ENCODE measurements at regions not wholly inside any gene's neighbourhood (a gene's known extent, or its start where the extent isn't known, plus 50 kb on each side); places are given as distances from the start of the nearest gene placed in this dataset.

DNA sequence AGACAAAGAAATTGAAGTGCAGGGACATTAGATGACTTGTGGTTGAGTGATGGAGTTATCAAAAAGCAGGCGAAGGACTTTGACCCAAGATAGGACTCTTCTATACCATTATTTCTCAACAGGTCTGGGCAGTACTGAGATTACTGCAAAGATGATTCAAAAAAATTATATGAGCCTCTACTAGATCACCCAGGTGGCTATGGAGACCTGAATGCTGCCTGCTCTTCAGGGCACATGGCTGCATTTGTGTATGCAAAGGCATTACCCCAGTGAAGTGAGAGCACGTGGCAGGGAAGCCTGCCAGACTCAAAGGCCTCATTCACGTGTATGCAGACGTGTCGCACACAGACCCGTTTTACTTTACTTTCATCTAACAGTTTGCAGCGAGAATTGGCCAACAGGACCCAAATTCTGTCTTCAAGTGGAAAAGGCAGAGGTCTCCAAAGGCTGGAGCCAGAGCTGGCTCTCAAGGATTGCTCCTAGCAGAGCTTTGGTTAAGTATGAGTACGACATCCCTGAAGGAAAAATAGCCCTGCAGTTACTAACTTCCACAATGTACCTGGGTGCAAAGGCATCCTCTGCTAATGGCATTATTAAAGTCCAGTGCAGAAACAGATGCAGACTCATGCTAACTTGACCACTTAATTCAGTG is 113.8 kb upstream of the ARMC2 start:
- TF ChIP-seq GATA3 (IDR thresholded peaks at IDR 0.05; ENCODE audit: low read depth, low read length) = no peak
- no peak for TF ChIP-seq GATA2 (IDR thresholded peaks at IDR 0.05; ENCODE audit: low read depth, low read length)

DNA sequence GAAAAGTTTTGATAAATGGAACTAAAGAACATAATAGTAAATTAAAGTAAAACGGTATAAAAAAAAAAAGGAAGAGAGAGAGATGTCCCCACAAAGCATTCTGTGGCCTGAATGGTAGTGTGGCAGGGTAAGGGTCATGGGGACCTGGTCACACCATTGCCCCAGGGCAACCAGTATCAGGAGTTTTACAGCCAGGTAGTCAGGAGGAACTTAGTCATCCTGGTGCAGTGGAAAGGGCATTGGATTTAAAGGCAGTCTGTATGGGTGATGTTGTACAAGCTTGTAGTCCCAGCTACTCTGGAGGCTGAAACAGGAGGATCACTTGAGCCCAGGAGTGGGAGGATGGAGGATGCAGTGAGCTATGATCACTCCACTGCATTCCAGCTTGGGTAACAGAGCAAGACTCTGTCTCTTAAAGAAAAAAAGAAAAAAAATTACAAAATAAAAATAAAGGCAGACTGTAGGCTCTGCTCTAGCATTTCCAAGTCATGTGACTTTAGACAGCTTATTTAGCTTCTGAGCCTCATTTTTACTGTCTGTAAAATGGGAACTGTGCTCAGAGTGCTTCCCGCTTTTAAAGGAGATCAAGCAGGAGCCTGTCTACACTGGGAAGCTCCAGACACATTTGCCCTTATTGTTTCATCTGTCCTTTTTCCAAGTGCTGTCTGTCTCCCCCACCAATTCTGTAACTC is 112.8 kb upstream of the ARMC2 start:
- TF ChIP-seq GATA3 (IDR thresholded peaks at IDR 0.05; ENCODE audit: low read depth, low read length) (no peak), GATA2 (IDR thresholded peaks at IDR 0.05; ENCODE audit: low read depth, low read length) (no peak)

DNA sequence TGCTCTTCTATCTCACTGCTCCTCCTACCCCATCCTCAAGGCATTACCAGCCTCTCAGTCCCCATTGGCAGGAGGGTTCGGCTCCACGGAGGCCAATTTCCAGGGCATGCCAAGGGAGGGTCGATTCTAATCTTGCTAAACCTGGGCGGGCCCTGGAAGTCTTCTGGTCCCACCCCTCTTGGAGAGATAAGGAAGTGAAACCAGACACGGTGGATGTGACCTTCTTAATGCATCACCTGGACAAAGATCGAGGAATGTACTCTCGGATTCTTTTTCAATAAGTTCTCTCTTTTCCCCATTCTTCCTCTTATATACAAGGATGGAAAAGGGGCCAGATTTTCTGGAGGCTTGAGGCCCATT is 112.2 kb upstream of the ARMC2 start:
- TF ChIP-seq GATA3 (IDR thresholded peaks at IDR 0.05; ENCODE audit: low read depth, low read length) = no peak
- no peak for TF ChIP-seq GATA2 (IDR thresholded peaks at IDR 0.05; ENCODE audit: low read depth, low read length)

DNA sequence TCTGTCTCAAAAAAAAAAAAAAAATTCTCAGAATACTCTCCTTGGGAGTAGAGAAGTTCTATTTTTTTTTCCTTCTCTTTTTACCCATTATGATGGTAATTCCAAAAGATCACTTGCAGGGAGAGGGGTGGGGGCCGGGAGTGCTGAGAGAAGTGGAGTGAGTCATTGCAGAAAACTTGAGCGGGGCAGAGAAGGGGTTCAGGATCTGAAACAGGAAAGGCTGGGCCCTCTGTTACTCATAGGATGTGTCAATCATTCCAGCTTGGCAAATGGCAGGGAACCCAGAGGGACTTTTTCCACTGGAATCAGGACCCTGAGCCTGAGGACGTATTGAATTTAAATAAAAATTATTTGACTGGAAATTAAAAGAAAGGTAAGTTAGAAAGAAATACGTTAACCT is 111.4 kb upstream of the ARMC2 start:
- TF ChIP-seq GATA2 (IDR thresholded peaks at IDR 0.05; ENCODE audit: low read depth, low read length) (no peak), GATA3 (IDR thresholded peaks at IDR 0.05; ENCODE audit: low read depth, low read length) (no peak)

DNA sequence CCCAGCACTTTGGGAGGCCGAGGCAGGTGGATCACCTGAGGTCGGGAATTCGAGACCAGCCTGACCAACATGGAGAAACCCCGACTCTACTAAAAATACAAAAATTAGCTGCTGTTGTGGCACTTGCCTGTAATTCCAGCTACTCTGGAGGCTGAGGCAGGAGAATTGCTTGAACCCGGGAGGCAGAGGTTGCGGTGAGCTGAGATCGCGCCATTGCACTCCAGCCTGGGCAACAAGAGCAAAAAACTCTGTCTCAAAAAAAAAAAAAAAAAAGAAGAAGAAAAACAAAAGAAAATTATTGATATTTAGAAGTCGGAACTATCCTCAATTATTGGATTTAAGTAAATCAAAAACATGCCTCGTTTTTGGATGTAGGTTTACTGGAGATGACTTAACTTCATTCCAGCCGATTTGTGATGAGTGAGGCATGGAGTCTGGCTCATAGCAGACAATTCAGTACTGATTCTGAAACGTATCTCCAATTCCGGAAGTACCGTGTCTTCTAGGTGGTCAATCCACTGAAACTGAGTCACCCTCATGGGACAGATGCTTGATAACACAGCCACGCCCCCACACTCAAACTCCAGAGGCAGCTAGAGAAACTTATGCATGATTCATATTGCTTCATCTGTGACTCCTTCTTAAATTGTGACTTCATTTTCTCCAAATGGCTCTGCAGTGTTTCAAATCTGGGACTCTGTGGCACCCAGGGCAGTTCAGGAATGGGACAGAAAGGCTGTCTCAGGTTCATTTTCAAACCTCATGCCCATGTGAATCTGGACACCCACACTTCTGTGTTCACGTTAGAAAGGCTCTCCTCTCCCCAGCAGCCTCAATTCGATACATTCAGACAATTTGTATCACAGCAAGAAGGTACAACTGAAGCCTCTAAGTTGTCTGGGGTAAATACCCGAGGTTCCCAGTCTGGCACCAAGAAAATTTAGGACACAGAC is 110.4 kb upstream of the ARMC2 start:
- TF ChIP-seq GATA3 (IDR thresholded peaks at IDR 0.05; ENCODE audit: low read depth, low read length) = no peak
- TF ChIP-seq GATA2 (IDR thresholded peaks at IDR 0.05; ENCODE audit: low read depth, low read length) = no peak

DNA sequence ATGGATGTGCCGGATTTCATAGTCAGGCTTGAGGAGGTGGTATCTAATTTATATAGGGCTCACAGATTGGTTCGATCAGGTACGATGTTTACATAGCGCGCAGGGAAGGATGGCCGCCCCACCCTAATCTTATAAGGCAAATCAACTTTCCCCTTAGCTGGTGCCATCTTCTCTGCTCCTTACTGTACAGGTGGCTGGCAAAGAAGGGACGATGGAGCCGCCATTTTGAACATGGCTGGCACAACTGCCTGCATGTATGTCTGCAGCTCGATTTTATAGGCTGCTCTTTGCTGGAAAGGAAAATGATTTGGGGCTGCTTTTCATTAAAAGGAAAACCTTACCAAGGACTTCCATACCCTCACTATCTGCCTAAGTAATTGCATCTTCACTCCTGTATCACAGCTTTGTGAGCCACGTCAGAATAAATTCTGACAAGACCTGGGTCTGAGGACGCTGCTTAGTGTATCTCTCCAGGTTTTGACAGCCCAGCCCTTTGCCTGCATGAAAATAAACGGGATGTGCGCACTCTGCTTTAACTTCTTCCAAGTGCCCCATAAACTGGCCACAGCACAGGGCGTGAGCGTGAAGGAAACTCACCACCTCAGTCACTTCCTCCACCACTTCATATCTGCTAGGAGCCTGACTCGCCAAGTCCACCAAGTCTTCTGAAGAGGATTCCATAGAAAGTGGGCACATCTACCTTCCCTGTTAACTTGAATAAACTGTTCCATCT is 109.4 kb upstream of the ARMC2 start:
- TF ChIP-seq GATA3 (IDR thresholded peaks at IDR 0.05; ENCODE audit: low read depth, low read length) = no peak
- no peak for TF ChIP-seq GATA2 (IDR thresholded peaks at IDR 0.05; ENCODE audit: low read depth, low read length)

DNA sequence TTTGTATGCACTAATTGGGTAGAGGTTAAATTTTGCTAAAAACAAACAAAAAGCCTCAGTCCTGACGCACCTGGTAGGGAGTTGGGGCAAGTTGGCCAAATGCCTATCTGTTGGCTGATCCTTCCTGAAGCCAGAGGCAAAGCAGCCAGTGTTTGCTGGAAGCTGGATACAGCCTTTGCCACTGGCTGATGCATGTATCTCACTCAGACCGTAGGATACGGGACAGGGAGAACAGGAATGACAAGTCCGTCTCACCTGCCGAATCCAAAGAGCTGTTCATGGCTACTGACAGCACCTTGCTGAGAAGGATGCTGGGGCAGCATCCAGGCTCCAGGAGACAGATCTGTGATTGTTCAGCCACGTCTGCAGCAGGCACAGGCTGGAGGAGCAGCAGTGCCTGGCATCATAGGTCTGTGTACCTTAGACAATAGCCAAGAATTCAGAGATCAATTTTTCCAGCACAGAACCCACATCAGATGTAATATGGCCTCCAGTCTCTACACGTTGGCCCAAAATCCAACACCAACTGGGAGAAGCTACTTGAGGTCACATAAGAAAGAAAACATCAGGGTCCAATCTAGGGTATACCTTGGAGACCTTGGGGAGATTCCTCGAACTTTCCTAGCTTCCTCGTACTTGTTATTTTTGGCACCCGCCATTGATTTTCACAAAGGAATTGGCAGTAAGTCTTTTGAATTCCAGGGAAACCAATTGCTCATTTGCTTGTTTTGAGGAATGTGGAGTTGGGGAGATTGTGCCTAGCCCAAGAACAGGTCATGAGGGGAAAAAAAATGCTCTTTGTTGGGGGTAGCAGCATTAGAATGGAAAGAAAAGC is 108.5 kb upstream of the ARMC2 start:
- TF ChIP-seq GATA3 (IDR thresholded peaks at IDR 0.05; ENCODE audit: low read depth, low read length) = no peak
- no peak for TF ChIP-seq GATA2 (IDR thresholded peaks at IDR 0.05; ENCODE audit: low read depth, low read length)

DNA sequence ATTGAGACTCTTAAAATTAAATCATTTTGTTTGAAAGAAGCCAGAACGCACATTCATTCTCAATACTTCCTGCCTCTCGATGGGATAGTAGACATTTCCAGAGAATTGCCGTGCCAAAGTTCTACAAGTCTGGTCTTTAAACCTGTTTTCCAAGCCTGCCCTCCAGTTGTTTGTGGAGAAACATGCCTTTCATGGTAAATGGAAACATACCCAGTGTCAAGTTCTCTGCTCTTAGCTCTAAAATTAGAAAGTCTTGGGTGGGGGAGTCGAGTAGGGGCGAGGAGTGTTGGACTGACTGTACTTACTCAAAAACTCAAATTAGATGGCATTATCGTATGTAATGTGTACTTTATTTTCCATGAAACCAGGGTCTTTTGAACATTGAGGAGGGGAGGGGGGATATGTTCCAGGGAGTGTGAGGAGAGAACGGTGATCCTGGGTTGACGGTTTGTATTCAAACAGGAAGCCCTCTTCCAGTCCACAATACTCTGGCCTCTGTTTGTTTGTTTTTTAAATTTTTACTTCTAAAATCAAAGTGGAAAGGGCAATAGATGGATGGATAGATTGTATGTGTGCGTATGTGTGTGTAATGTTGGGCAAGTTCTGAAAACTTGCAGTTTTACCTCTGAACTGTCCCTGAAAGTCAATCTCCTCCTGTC is 106.8 kb upstream of the ARMC2 start:
- TF ChIP-seq GATA3 (IDR thresholded peaks at IDR 0.05; ENCODE audit: low read depth, low read length) (no peak), GATA2 (IDR thresholded peaks at IDR 0.05; ENCODE audit: low read depth, low read length) (no peak)

DNA sequence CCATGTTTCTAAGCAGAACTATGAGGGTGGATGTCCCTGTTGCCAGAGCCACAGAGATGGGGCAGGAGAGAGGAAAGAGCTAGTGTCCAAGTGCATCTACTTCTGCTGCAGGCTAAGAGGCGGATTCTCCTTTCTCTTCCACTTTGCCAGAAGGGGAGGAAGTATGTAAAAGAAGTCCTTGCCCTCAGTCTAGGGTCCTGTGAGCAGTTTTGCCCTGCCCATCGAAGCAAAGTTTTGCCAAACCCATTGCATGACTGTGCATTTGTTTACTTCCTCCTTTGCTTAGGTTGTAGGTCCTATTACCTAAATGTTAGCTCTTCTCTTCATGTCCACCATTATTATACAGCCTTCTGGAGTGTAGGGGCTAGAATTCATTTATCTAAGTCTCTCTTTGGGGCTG is 106.2 kb upstream of the ARMC2 start:
- no peak for TF ChIP-seq GATA2 (IDR thresholded peaks at IDR 0.05; ENCODE audit: low read depth, low read length)
- TF ChIP-seq GATA3 (IDR thresholded peaks at IDR 0.05; ENCODE audit: low read depth, low read length) = no peak

DNA sequence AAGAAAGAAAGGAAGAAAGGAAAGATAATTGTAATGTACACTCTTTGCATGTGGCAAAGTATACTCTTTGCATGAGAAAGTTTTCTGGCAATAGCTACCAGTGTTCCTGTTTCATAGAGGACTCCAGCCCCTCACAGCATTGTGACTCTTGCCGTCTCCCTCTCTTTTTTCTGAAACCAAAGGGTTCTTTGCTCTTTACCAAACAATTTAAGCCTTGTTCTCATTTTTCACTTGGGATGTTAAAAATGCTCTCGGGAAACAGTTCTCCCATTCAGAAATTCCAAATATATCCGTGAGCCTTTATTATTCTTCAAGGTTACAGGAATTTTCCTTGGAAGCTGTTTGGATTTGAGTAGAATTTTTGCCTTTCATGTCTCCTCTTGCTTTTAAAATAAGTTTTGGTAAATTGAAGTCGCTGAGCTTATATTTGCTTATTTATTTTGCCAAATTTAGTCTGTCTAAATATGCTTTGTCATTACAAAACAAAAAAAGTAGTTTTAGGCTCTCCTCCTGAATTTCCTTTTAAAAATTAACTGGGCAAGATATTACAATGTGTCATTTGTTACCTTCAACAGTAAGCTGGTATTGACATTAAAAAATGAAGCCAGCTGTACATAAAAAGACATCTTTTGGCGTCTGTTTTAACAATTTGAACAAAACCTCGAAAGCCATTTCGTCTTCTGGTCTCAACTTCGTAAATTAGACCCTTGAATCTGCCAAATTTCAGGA is 103.8 kb upstream of the ARMC2 start:
- TF ChIP-seq GATA3 (IDR thresholded peaks at IDR 0.05; ENCODE audit: low read depth, low read length) (no peak), GATA2 (IDR thresholded peaks at IDR 0.05; ENCODE audit: low read depth, low read length) (no peak)

DNA sequence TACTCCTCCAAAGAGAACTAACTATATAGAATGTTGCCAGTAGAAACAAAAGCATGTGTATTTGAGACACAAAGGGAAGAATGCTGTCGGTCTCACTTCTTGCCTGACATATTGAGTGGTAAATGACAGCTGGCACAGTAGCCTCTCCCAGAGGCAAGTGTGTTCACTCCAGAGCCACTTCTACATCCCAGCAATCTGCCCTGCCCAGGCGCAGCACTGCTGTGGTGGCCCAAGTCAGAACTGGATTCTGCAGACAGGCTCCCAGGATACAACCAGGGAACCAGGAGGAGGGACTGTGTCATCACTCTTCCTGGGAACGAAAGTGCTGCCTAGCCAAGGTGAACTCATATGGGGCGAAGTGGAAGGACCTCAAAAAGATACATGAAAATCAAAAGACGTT is 103.2 kb upstream of the ARMC2 start:
- TF ChIP-seq GATA2 (IDR thresholded peaks at IDR 0.05; ENCODE audit: low read depth, low read length) (no peak), GATA3 (IDR thresholded peaks at IDR 0.05; ENCODE audit: low read depth, low read length) (no peak)

Data from SH-SY5Y (cell line).